ENCODE measurements at regions not wholly inside any gene's neighbourhood (a gene's known extent, or its start where the extent isn't known, plus 50 kb on each side); places are given as distances from the start of the nearest gene placed in this dataset.
"Not testable (repeated sequence)": the region's sequence is repeated elsewhere in the genome, so short reads cannot be mapped to it uniquely, and the experiment has no call there.

GRCh38 chr12:131644481-131644880 is 66.4 kb upstream of the SFSWAP start:
- no peak for DNase-seq (ENCODE audit: low read depth in 2 of 2)

GRCh38 chr12:131644917-131645316 is 66.0 kb upstream of the SFSWAP start:
- DNase-seq (ENCODE audit: low read depth in 2 of 2): not testable (repeated sequence)

GRCh38 chr12:131645557-131645956 is 65.3 kb upstream of the SFSWAP start:
- not testable (repeated sequence) for DNase-seq (ENCODE audit: low read depth in 2 of 2)

- not testable (repeated sequence) for DNase-seq (ENCODE audit: low read depth in 2 of 2)
These were observed 64.4 kb upstream of the SFSWAP start for GRCh38 chr12:131646444-131646843.

- no peak for DNase-seq (ENCODE audit: low read depth in 2 of 2)
These were observed 63.2 kb upstream of the SFSWAP start for GRCh38 chr12:131647667-131648066.

- DNase-seq (ENCODE audit: low read depth in 2 of 2): not testable (repeated sequence)
These were observed 55.3 kb upstream of the SFSWAP start for GRCh38 chr12:131655469-131656174.

- DNase-seq (ENCODE audit: low read depth in 2 of 2): not testable (repeated sequence)
These were observed 54.1 kb upstream of the SFSWAP start for GRCh38 chr12:131656796-131657195.

- DNase-seq (ENCODE audit: low read depth in 2 of 2): not testable (repeated sequence)
These were observed 52.3 kb upstream of the SFSWAP start for GRCh38 chr12:131658605-131659004.

GRCh38 chr12:131659484-131659883 is 51.4 kb upstream of the SFSWAP start:
- not testable (repeated sequence) for DNase-seq (ENCODE audit: low read depth in 2 of 2)

- not testable (repeated sequence) for DNase-seq (ENCODE audit: low read depth in 2 of 2)
These were observed 50.9 kb upstream of the SFSWAP start for GRCh38 chr12:131659976-131660375.

GRCh38 chr12:131660401-131660800 is 50.5 kb upstream of the SFSWAP start:
- DNase-seq (ENCODE audit: low read depth in 2 of 2): not testable (repeated sequence)
